ENCODE measurements at regions not wholly inside any gene's neighbourhood (a gene's known extent, or its start where the extent isn't known, plus 50 kb on each side); places are given as distances from the start of the nearest gene placed in this dataset.

DNA sequence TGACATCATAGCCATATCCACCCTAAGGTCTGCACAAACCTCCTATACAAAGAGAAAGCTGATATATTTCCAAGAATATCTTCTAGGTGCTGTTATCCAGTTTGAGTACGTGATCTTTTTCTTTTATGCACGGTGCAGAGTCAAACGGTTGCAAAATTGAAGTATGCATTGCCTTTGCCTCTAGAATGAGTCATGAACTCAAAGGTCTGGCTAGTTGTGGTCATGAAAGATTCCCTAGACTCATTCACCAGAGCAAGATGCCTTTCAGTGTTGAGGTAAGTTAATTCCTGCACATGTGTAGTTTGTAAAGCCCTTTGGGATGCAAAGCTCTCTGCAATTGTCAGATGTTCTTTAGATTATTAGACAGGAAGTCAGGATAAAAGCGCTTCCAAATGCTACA is 704.4 kb downstream of the PCDH19 start:
- peak; percentile 37 for DNase-seq

DNA sequence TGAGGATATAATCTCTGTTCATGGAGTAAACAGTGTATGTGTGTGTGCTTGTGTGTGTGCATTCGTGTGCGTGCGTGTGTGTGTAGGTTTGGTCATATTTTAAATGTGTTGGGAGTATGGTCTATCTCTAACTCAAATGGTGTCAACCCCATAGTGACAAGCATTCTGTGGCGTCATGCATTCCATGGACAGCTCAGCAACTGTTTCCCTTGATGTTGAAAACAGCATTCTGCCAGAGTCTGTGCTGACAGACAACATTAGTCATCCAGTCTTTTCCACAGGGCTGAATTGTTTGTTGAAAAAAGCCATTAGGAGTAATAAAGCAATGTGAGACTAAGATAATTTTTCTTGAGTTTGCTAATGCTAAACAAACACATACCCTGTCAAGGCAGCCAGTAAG is 706.6 kb downstream of the PCDH19 start:
- DNase-seq = peak; percentile 15

DNA sequence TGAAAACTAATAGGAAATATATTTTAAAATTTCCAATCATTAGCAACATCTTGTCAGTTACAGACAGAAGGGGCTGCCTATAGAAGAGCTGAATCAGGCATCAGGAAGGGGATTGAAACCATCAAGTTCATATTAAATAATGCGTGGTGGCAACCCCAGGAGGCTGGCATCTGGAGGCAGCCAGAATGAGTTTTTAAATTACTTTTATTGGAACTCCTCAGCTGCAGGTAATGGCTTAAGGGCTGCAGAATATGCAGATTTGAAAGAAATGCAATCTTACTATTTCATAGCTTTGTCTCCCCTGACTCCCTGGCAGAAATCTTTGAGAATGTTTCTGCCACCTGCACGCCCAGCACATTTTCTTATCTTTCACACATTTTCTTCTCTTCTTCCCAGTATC is 711.6 kb downstream of the PCDH19 start:
- no peak for DNase-seq

DNA sequence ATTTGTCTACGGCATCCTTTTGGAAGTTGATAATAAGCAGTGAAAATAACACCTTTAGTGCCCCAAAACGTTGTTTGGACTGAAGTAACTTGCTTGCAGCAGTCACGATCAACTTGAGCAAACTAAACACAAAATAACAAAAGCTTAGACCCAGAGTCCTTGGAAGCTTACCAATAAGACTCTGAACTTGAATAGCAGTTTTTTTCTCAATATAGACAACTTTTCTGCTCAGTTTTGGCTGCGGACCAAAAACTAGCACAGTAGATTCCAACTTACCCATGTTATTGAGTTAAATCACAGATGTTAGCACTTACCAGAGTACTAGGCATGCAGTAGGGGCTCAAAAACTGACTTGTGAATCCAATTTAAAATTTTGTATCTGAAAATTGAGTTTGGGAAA is 746.9 kb downstream of the PCDH19 start:
- DNase-seq = no peak

DNA sequence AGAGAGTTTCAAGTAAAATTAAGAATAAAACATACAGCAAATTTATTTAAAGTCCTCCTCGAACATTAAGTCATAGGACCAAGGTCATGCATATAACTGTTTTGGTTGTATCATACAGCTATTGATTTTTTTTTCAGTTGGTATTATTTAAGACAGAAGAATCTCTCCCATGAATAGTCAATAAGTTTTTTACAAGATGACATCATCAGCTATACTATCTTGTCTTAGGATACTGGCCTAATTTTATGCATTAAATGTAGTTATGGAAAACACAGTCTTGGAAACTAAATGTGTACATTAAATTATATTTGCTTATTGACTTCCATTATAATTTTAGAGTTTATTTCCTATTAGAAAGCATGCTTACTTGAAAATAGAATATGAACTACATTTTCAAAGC is 755.9 kb downstream of the PCDH19 start:
- DNase-seq = no peak

DNA sequence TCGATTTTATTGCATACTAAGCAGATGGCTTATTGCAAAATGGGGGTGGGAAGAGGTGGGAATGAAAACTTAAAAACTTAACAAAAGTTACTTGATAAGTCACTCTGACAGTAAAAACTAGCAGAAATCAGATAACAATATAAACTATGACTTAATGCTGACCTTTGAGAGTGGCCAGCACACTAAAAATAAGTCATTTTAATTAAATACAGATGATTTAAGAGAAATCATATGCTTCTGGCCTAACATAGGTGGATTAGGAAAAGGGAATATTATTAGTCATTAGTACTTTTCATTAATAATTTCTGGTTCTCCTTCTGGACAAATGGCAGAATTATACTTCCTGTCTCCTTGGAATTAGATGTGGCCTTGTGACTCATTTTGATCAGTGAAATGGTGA is 756.7 kb downstream of the PCDH19 start:
- no peak for DNase-seq

DNA sequence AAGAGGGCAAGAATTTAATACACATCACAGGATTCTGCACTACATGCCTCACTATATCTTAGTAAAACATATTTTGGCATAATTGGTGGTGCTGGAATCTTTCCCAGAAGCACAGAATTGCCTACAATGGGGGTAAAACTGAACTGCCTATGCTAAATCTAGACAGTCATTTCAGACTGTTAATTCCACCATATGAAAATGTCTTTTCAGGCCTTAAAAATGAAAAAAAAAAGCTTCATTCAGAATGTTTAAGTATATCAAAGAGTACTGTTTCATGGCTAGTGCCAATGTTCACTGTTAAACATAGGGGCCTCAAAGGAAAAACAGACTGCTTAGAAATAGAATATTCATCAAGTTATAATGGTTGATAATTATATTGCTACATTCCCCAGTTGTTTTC is 797.0 kb downstream of the PCDH19 start:
- no peak for DNase-seq

DNA sequence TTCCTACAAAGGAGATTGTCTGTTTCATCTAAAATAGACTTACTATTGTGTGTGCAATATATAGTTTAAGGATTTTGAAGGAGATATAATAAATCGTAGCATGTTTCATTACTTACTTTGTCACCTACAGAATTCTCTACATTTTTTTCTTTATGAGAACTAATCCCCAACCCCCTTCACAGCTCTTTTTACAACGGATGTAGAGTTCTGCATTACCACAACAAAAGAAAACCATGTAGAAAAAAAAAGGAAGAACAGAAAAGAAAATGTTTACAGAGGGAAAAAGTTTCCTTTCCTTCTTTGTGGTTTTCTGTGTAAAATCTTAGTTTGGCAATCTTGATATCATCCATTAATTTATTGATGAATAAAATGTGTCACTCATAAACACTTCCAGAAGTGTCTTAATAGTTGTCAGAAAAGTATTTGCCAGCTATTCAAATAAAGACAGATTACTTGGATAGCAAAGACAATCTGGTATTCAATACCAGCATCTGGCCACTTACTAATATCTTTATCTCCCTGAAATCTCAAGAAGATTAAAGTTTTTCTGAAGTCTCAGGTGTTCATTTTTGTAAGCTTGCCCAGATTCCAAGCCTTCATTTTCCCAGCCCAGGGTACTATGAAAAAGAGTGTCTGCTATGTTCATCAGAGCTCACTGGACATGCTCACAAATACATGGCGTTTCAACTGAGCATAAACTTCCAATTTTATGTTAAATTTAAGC is 806.8 kb downstream of the PCDH19 start:
- DNase-seq = no peak

DNA sequence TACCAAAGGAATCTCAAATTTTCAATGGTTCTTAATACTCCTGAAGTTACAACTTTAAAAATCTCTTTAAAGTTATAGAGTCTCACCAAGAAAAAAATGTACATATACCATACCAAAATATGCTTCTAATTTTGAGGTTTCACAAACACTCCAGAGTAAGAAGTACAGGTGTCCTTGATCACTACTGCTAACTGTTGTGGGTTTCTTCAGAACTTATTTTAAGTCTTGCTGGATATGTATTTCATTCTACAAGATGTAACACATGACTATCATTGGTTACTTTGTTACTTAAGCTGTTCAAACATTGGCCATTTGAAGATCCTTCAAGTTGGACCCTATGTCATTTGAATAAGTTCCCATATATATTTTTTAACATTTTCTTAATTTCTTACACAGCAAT is 808.0 kb downstream of the PCDH19 start:
- no peak for DNase-seq

DNA sequence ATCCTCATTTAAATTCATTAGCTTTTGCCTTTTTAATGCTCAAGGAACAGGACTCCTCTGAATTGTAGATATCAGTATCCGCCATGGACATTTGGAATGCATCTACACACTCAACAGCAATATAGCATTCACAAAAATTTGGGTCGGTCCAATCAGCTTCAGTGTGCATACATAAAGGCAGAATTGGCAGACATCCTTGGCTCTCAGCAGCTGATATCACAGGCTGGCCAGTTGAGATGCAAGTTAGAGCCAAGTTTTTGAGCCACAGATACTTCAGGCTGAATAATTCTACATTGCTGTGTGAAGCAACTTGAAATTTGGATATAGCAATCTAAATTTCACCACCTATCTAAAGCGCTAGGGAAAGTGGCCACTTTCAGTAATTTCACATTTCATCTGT is 821.1 kb downstream of the PCDH19 start:
- DNase-seq = no peak

DNA sequence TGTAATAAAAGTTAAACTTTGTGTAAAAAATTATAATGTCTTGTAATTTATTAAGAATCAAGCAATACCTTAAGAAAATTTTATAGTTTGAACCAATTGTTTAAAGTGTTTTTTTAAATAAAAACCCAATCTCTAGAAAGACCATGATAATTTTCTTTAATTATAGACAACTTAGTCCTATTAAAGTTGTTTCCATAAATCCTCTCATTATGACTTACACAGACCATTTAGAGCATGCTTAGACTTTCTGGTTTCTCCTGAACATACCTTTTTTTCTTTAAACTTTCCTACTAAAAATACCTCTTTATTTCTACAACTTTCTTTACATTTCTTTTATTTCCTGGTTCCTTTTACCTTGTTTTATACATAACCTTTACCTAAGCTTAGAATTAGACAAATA is 837.4 kb downstream of the PCDH19 start:
- no peak for DNase-seq

DNA sequence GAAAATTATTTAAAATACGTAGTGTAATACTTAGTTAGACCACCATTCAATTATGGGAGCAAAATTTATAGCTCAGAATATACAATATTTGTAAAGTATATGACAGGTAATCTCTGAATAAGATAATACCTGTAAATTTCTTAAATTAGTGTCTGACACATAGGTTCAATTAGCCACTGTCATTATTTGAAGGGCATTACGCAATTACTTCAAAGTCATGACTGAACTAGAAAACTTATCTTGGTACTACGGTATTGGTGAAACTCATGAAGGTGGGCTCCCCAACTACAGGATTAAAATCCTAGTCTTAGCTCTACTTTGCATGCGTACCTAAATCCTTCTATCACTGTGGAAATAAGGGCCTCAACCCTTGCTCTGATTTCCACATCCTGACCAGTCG is 860.7 kb downstream of the PCDH19 start:
- no peak for DNase-seq

DNA sequence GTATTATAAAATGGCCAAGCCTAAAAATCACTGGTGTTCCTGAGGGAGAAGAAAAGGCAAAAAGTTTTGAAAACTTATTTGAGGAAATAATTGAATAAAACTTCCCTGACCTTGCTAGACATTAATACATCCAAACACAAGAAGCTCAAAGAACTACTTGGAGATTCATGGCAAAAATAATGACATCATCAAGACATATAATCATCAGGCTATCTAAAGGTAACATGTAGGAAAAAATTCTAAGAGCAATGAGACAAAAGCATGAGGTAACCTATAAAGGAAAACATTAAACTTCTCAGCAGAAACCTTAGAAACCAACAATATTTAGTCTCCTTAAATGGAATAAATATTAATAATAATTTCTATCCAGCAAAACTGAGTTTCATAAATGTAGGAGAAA is 887.6 kb downstream of the PCDH19 start:
- no peak for DNase-seq

DNA sequence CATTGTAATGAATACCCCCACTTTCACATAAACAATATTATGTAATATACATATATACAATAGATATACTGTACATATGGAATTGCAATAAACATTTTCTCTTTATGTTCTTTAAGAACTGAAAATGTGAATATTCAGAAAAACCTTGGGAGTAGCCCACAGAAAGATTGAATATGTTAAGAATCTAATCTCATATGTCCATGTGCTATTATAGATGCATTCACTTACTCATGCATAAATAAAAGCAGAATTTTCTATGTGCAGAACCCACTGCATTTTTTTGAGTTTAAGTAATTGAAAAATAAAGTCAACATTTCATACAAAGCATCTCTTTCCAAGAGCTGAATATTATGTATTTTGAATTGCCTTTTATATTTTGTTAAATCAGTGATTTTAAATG is 902.3 kb downstream of the PCDH19 start:
- DNase-seq = no peak

DNA sequence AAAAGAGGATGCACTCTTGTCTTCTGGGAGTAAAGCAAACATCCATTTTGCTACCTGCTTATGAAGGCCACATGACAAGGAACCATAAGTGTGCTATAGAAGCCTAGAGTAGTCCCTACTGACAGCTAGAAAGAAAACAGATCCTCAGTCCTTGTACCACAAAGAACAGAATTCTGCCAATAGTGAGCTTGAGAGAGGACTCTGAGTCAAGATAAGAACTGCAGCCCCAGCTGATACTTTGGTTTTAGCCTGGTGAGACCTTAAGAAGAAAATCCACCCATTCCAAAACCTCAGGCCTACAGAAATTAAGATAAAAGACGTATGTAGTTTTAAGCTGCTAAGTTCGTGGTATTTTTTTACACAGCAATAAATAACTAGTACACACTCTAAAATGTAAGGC is 914.6 kb downstream of the PCDH19 start:
- DNase-seq = no peak

DNA sequence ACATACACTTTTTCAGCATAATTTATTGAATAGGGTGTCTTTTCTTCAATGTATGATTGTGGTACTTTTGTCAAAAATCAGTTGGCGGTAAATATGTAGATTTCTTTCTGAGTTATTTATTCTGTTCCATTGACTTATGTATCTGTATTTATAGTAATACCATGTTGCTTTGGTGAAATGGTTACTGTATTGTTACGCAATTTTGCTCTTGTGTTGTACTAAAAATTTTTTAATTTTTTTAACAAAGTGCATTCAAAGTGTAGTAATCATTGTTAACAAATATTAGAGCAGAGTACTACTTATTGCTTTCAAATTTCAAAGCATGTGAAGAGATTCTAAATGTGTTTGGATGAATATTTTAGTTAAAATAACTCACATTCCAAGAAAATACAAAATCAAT is 915.4 kb downstream of the PCDH19 start:
- DNase-seq = no peak

DNA sequence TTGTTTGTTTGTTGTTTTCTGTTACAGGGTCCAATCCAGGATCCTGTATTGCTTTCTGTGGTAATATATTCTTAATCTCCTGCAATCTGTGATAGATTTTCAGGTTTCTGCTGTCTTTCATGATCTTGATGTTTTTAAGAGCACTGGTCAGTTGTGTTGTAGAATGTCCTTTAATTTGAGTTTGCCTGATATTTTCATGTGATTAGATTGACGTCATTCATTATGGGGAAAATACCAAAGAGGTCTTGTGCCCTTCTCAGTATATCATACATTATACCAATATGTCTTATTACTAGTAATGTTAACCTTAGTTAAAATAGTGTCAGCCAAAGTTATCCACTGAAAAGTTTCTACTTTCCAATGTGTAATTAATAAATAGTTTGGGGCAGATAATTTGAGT is 929.3 kb downstream of the PCDH19 start:
- no peak for DNase-seq

DNA sequence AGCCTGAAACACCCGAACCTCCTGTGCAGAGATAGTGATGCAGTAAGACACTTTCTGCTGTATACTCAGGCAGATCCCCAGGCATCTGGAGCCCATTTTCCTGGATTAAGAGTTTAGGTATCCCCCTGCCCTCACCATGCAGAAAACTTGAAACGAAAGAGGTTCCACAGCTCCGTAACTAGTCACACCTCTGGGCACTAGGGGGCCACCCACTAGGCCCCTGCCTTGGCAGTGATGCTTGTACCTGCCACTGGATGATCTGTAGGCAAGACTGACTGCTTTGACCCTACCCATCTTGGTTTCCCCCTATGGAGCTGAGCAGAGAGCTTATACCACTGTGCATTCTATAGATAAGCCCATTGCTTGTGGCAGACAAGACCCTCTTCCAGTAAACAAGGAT is 940.6 kb downstream of the PCDH19 start:
- no peak for DNase-seq

DNA sequence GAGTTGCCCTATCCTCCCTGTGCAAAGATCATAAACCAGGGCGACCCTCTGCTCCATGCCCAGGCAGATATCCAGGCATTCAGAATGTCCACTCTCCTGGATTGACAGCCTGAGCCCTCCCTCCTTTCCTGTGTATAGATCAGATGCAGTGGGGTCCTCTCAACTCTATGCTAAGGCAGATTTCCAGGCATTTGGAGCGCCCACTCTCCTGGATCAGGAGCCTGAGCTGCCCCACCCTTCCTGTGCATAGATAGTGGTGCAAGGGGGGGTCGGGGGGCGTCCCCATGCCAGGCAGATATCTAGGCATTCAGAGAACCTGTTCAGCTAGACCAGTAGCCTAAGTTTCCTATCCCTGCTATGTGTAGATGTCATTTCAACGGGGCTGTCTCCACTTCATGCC is 941.1 kb downstream of the PCDH19 start:
- no peak for DNase-seq

DNA sequence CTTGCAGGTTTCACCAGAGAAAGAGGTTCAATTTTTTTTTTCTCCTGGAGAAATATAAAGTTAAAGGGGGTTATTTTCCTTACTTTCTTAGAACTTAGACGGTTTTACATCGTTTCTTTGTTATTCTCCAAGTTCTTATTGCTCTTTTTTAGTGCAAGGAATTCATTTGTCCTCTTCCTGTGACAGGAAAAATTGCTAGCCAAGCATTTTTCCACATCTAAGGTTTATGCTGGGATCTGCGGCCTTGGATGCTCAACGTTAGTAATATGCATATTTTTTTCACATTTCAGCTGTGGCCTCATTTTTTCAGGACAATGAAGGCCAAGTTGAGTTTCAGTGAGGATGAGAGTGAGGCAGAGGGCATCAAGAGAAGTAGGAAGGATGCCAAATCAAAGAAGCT is 948.9 kb downstream of the PCDH19 start:
- DNase-seq = no peak

DNA sequence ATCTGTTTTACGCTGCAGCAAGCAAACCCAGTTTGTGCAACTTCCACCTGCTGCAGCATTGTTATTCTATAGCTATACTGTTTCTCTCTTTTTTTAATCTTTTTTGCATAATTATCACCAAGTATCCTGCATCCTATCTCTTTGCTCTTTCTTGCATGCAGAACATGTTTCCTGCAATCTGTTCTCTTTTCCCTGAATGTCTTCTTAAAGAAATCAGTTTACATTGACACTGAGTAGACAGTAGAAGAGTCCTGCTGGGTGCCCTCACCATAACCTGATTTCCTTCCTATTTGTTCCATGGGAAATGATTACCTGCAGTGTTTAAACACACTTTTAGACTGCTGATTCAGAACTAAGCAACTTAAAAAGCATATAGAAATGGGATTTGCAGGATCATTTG is 964.7 kb downstream of the PCDH19 start:
- no peak for DNase-seq

DNA sequence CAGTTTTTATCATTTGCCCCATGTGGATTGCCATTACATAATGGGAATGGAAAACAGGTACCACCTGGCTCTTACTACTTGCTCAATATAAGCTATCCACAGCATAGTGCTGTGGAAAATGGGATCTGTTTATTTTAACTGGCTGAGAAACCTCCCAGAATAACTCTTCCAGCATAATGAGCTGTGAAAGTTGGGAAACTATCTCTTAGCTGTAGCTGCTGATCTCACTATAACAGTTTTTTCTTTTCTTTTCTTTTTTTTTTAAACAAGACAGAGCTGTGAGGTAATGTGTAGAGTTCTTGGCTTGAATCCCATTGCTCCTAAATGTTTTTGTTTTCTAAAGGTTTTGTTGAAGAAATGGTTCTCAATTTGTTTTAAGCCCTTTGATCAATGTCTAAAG is 988.3 kb downstream of the PCDH19 start:
- DNase-seq = no peak

DNA sequence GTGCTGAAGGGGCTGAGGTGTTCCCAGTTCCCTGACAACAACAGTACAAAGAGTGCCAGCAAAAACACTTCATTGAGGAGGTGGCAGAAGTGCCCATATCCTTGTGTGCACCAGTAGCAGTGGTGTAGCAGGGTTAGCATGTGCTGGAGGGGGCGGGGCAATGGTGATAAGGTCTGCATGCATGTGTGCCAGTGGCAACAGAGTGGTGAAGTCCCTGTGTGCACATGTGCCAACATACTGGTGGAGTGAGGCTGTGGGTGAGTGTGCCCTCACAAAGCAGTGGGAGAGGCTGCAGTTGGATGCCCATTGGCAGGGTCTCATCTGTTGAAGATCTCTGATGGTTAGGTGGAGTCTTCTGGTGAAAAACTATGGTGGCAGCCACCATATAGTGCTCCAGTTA is 994.6 kb downstream of the PCDH19 start:
- no peak for DNase-seq

DNA sequence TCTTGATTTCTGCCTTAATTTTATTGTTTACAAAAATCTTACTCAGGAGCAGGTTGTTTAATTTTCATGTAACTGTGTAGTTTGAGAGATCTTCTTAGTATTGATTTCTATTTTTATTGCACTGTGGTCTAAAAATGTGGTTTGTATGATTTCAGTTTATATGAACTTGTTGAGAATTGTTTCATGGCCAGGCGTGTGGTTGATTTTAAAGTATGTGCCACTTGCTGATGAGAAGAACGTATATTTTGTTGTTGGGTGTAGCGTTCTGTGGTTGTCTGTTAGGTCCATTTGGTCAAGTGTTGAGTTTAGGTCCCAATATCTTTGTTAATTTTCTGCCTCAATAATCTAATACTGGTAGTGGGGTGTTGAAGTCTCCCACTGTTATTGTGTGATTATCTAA is 996.8 kb downstream of the PCDH19 start:
- no peak for DNase-seq

DNA sequence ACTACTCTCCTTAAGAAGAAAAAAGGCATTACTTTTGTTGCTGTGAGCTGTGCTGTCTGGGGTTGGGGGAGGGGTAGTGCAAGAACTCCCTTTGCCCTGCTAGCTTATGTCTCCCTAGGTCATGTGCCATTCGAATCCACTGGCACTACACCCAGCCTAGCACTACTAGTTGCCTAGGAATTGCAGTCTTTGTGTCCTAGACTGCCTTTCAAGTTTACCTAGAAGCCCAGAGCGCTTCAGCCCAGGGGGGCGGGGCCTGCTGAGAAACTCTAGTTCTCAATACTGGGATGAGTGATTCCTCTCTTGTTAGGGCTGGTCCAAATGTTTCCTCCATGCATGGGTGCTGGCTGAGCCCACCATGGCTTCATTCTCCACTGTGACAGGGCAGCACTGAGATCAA is 1011.5 kb downstream of the PCDH19 start:
- DNase-seq = no peak

DNA sequence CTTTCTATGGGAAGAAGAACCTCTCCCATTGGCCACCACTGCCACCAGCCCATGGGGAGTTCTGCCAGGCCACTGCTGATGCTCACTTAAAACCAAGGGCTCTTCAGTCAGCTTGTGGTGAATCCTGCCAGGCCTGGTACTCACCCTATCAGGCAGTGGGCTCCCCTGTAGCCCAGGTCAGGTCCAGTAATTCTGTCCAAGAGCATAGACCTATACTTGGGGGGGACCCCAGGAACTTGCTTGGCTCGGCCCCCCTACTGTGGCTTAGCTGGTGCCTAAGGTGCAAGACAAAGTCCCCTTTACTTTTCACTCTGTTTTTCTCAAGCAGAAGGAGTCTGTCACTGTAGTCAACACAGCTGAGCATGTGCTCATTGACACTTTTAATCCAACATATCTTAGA is 1012.2 kb downstream of the PCDH19 start:
- DNase-seq = no peak
